NCI-H526 treated with DMSO at 0.1 percent for 48 hours (cell line): ENCODE measurements at regions not wholly inside any gene's neighbourhood (a gene's known extent, or its start where the extent isn't known, plus 50 kb on each side); places are given as distances from the start of the nearest gene placed in this dataset.

Experiments
- DNase-seq: peaks from one replicate; lab custom pipeline; 2025; lab: John Stamatoyannopoulos, UW

GRCh38 chr3:70800951-70801350 is 488.5 kb upstream of the MDFIC2 start:
- DNase-seq: no peak

DNA sequence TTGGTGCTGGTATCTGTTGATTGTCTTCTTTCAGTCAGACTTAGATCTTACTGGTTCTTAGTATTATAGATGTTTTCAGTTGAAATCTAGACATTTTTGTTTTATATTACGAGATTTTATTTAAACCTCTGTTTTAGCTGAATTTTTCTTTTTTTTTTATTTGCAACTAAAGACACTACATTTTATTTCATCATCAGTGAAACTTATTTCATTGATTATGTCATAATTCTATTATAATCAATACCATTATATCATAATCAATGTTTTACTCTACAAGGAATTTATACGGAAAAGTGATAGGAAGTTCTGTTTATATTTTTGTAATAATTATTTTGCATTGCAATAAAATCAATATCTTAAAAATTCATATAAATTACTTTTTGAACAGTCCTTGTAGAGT is 477.4 kb upstream of the MDFIC2 start:
- no peak for DNase-seq

DNA sequence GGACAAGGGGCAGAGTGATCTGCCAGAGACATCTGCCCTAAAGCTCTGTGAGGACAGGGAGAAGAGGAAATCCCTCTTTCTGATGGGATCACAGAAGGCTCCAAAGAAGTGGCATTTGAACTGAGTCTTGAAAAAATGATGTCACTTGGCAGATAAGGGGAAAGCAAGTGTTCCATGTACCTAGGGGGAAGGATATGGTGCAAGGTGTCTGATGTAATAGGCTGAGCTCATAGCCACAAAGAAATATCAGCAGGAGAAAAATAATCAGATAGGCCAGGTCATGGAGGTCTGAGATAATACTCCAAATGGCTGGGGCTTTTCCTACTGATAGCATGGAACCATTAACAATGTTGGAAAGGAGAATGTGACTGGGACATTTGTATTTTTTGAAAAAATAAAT is 468.4 kb upstream of the MDFIC2 start:
- DNase-seq: no peak

DNA sequence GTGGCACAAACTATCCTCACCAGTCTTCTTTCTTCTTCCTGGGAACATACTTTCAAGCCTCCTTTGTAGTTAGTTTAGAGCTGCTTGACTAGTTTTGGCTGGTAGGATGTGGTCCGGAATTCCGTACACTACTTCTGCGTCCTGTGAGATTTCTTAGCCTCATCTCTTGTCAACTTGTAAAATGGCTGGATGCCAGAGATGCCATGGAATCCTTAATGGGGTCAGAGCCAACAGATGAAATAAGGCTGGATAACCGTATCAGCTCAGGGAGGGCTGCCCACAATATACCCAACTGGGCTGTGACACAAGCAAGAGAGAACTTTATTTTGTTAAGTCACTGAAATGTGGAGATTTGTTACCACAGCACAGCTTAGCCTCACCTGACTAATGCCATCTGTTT is 466.9 kb upstream of the MDFIC2 start:
- no peak for DNase-seq

GRCh38 chr3:70776081-70776480 is 463.6 kb upstream of the MDFIC2 start:
- no peak for DNase-seq

- no peak for DNase-seq
These were observed 462.8 kb upstream of the MDFIC2 start for GRCh38 chr3:70775257-70775656.

GRCh38 chr3:70774641-70775040 is 462.2 kb upstream of the MDFIC2 start:
- DNase-seq: no peak

DNA sequence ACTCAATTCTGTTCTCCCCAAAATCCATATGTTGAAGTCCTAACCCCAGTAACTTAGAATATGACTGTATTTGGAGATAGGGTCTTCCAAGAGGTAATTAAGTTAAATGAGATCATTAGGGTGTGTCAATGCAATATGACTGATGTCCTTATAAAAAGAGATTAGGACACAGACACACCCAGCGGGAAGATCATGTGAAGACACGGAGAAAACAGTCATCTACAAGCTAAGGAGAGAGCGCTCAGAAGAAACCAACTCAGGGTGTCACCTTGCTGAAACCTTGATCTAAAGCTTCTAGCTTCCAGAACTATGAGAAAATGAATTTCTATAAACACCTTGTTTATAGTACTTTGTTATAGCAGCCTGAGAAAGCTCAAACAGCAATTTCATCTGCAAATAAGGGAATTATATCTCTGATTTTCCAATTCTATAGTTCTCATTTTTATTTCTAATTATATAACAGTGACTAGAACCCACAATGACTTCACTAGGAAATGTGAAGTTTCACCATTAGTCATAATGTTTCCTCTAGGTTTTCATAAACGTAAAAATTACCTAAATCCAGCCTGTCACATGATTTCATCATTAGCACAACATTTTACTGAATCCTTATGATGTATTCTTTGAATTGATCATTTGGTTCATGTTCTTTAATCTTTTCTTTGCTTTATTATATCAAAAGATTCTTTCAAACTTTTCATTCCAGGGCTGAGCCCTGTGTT is 459.1 kb upstream of the MDFIC2 start:
- no peak for DNase-seq

DNA sequence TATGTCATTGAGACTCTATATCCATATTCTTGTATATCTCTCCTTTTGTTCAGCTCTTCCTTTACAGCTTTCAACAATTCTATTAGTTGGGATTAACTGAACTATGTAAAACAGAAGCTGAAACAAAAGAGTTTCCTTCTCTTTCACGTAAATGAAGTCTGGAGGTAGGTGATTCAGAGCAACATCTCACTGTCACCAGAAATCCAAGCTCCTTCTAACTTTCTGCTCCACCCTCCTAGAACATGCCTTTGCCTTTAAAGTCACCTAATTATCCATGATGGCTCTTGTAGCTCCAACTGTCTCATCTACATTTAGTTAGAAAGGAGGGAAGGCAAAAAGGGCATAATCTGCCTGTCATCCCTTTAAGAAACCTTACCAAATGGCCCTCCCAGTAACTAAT is 458.2 kb upstream of the MDFIC2 start:
- no peak for DNase-seq

DNA sequence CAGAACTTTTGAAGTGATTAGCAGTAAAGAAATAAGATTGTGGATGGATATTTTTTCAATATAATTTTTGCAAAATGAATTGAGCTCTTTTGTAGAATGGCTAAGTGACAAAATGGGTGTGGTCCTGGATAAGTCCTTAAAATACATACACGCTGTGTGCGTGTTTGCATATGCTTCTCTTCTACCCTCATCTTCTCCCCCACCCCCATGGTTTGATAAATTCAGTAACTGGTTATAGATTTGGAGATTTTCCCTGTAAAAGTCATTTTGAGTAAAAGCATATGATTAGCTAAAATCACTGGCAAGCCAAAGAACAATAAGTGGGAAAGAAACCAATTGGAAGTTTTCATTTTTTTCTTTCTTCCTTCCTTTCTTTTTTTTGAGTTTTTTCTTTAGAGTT is 453.9 kb upstream of the MDFIC2 start:
- no peak for DNase-seq

DNA sequence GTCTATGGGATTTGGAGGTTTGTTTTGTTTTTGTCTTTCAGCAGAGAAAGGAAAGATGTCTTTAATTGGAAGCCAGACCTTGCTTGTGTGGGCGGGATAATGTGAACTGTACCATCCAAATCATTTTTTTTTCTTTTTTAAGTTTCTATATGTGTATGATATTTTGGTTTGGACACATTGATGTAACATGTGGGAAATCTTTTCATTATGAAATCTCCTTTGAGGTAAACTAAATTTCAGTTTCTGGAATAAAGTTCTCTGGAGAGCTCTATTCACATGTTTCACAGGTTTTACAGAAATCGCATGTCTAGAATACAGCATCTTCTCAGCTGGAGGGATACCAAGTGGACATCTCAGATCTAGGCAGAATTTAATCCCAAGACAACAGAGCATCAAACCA is 451.5 kb upstream of the MDFIC2 start:
- DNase-seq: no peak

- no peak for DNase-seq
These were observed 445.2 kb upstream of the MDFIC2 start for GRCh38 chr3:70757658-70758057.

GRCh38 chr3:70755526-70755925 is 443.1 kb upstream of the MDFIC2 start:
- no peak for DNase-seq

DNA sequence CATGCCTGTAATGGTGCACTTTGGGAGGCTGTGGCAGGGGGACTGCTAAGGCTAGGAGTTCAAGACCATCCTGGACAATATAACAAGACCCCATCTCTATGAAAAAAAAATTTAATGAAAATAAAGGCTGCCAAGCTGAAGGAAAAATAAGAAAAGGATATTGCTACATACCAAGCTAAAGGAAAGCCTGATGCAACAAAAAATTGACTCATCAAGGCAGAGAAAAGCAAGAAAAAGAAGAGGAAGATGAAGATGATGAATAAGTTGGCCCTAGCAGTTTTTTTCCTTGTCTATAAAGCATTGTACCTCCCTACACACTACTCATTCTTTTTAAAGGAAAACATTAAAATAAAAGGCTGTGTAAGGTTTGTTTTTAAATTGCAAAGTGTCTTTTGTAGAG is 441.9 kb upstream of the MDFIC2 start:
- DNase-seq: no peak

DNA sequence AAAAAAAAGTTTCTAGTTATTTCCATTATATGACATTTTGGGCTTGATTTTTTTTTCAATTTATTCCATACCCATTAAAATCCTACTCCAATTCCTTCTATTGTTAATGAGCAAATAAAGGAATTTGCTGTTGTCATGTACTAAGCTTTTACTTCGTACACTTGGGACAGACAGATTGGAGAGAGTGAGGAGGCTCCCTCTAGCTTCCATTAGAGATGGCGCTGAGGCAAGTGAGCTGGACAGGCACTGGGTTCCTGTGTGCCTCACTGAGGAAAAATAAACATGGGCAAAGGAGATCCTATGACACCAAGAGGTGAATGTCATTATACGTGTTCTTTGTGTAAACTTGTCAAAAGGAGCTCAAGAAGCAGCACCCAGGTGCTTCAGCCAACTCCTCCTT is 441.1 kb upstream of the MDFIC2 start:
- DNase-seq: peak; percentile 6

DNA sequence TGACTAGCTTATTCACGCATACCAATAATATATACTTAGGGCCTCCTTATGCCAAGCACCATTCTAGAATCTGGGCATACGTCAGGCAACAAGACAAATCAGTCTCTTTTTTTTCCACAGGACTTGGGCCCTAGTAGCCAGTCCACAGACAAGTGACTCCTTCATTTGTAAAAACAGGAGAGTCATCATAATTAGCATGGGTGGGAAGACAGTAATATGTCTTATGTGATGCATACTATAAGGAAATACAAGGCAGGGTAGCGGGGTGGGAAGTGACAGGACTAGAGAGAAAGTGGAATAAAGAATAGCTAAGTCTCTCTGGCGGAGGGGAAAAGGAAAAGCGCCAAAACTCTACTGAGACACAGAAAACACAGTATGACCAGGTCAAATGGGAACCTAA is 439.6 kb upstream of the MDFIC2 start:
- DNase-seq: no peak

DNA sequence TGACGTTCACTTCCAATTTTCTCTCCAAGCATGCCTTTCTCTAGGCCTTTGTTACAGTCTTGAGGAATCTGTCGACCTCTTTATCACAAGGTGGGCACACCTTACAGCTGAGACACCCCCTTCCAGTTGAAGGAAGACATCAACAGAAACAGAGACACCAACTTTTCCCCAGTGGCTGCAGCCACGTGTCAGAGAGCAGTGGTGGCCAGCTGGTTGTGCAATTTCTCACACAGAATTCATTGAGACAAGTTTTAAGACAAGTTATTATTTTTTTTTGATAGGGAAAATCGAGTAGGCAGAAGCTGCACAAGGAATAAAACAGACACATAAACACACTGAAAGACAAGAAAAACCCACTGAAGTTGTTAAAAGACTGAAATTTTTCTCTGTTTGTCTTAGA is 436.7 kb upstream of the MDFIC2 start:
- DNase-seq: no peak

DNA sequence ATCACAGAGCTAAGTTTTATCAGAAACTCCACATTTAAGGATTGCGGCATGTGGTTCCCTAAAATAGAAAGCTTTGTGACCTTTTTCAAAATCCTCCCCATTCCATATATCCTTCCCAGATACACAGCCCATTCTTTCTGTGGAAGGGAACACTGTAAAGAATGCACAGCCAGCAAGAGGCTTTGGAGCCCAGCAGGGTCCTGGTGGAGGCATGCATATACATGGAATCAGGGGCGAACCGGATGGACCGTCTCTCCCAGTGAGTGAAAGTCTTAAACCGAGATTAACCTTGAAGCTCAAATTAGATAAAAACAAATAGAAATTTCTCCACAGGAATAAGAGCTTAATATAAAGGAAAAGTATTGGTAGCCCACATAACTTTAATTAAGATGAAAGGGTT is 436.2 kb upstream of the MDFIC2 start:
- DNase-seq: no peak

DNA sequence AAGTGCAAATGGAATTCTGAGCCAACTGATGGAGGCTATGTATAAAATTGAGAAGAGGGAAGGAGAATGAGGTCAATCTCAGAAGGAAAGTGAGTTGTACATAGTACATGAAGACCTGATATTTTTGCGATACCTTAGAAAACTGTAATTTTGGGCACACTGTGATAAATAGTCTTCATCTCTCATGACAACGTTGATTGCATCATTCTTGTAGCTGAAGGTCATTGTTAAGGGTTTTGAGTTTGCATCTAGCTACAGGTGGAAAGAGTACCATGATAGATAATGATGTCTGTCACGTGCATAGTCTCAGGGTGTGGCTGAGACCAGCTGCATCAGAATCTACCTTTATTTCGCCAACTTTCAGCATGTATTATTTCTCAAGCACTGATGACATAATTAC is 435.4 kb upstream of the MDFIC2 start:
- no peak for DNase-seq

DNA sequence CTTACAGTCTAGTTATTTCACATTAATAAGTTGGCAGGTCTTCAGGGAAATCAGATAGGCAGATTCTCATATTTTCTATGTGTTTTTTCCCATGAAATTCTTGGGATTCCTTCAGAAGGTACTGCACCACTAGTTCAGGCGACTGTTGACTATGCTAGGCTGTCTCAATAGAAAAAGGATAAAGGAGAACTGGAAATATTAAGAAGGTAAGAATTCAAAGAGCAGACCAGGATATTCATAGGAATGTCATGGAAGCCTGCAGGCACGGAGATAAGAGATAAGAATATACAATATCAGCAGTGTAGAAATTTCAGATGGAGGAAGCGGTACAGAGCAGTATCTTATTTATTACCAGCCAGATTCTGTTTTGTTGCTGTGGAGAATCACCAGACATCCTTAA is 432.1 kb upstream of the MDFIC2 start:
- DNase-seq: no peak

GRCh38 chr3:70743754-70744153 is 431.3 kb upstream of the MDFIC2 start:
- no peak for DNase-seq

GRCh38 chr3:70742081-70742480 is 429.6 kb upstream of the MDFIC2 start:
- DNase-seq: no peak

GRCh38 chr3:70740872-70741271 is 428.4 kb upstream of the MDFIC2 start:
- DNase-seq: no peak

DNA sequence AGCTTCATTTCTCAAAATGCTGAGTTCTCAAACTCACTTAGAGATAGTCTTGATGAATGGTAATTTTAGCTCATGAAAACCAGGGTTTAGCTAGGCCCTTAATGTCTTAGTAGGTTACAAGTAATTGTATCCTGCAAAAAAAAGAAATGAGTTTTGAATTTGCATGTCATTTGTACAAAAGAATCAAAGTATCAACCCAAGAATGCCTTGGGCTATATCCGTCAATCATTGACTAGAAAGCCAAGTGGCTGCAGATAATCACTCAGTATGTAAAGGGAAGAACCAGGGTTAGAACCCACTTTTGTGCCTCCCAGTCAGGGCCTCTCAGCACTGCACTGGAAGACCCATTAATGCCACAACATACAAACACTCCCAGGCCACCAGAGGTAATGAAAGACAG is 427.6 kb upstream of the MDFIC2 start:
- no peak for DNase-seq

DNA sequence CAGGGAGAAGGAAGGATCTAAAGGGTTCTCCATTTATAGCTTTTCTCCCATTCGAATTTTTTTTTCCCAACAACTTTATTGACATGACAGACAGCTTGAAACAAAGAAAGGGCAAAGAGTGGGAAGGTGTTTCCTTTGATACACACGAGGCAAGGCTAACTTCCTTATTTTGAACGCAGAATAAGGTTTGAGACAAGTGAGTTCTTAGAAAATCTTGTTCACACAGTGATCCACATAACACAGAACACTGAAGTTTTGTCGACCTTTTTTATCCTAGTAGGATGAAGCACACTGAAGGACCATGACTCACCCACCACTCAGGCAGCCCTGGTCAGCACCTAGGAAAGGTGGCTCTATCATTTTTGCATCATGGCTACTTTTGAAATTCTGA is 425.8 kb upstream of the MDFIC2 start:
- DNase-seq: no peak
